Kidney epithelial cell (primary cell): ENCODE measurements at regions not wholly inside any gene's neighbourhood (a gene's known extent, or its start where the extent isn't known, plus 50 kb on each side); places are given as distances from the start of the nearest gene placed in this dataset.

Experiments used
- DNase-seq: peaks from one replicate; pipeline ENCODE4 v3.0.0-alpha.2; 2010; ENCODE audit warnings: low read depth
- H3K27me3 ChIP-seq: 2 replicates; pipeline ENCODE4 v1.6.0; 2011; ENCODE audit warnings: low read length; ENCODE audit not compliant: control insufficient read depth, insufficient read depth
- H3K36me3 ChIP-seq: 2 replicates; pipeline ENCODE4 v1.5.1; 2011; ENCODE audit warnings: low read length; ENCODE audit not compliant: control insufficient read depth, insufficient read depth
- H3K4me3 ChIP-seq: 2 replicates; pipeline ENCODE4 v1.5.1; 2011; ENCODE audit warnings: low read depth, mild to moderate bottlenecking, control low read depth, low read length
- TF ChIP-seq, protein P1 (sequence below): IDR thresholded peaks from 2 replicates; pipeline ENCODE4 v1.5.1; 2011; ENCODE audit warnings: mild to moderate bottlenecking, moderate library complexity, low read length, control low read depth, inconsistent platforms; ENCODE audit not compliant: insufficient read depth, poor library complexity, severe bottlenecking

DNA sequence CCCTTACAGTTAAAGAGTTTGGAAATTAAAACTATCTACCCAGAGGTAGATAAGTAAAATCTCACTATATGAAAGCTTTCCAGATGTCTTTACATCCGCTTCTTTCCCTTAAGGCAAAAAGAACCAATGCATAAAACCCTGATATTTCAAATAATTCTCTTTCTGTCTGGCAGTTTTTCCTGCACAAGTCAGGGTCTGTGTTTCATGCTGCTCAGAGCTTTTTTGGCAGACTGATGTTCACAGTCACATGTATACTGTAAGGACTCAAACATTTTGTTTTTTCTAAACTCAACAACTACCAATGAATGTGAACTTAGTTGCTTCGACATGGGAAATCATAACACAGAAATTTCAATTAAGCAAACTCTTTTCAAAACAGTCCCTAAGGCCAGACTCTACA, 988.4 kb downstream of the EPHA3 start:
- TF ChIP-seq, protein P1, sequence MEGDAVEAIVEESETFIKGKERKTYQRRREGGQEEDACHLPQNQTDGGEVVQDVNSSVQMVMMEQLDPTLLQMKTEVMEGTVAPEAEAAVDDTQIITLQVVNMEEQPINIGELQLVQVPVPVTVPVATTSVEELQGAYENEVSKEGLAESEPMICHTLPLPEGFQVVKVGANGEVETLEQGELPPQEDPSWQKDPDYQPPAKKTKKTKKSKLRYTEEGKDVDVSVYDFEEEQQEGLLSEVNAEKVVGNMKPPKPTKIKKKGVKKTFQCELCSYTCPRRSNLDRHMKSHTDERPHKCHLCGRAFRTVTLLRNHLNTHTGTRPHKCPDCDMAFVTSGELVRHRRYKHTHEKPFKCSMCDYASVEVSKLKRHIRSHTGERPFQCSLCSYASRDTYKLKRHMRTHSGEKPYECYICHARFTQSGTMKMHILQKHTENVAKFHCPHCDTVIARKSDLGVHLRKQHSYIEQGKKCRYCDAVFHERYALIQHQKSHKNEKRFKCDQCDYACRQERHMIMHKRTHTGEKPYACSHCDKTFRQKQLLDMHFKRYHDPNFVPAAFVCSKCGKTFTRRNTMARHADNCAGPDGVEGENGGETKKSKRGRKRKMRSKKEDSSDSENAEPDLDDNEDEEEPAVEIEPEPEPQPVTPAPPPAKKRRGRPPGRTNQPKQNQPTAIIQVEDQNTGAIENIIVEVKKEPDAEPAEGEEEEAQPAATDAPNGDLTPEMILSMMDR: no peak
- no peaks in the 10 kb centered on the region for H3K36me3 ChIP-seq
- DNase-seq: no peak

DNA sequence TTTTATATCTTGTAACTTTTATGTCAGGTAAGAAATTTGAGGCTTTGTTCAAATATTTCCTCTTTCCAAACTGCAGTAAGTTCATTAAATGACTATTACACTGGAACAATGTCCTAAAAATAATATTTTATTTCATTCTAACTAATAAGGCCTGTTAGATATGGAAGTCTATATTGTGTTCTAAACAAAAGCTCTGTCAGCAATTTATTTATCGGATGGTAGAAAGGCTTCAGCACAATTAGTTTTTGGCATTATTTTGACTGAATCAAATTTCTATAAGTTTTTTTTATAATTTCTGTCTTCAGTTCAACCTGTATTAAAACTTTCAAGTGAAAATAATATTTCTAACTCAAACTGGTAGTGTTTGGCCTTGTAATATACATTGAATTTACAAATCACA, 992.1 kb downstream of the EPHA3 start:
- Histone ChIP-seq H3K27me3 (no peaks in the 10 kb centered on the region), H3K4me3 (no peak overlapping the region), H3K36me3 (no peaks in the 10 kb centered on the region)
- TF ChIP-seq, protein P1: no peak
- DNase-seq: no peak

More for the DNA sequence above, 988.4 kb downstream of the EPHA3 start:
- H3K4me3 ChIP-seq: no peak overlapping the region
- H3K27me3 ChIP-seq: no peaks in the 10 kb centered on the region

DNA sequence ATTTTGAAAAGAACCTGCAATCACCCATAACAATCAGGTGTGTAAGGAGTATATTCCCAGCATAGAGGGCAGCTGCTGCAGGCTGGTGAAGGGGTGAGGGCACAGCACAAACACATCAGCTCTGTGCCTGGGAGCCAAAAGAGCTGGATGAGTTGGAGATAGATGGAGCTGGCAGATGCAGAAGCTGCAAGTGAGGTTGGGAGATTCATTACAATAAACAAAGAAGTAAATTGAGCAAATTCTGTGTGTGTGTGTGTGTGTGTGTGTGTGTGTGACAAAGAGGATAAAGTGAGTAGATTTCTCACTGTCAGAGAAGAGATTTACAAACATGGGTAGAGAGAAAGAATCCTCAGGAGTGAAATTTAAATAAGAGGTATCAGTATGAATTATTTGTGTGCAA, 994.7 kb downstream of the EPHA3 start:
- TF ChIP-seq, protein P1: no peak
- Histone ChIP-seq H3K27me3 (no peaks in the 10 kb centered on the region), H3K36me3 (no peaks in the 10 kb centered on the region), H3K4me3 (no peak overlapping the region)
- DNase-seq: no peak

DNA sequence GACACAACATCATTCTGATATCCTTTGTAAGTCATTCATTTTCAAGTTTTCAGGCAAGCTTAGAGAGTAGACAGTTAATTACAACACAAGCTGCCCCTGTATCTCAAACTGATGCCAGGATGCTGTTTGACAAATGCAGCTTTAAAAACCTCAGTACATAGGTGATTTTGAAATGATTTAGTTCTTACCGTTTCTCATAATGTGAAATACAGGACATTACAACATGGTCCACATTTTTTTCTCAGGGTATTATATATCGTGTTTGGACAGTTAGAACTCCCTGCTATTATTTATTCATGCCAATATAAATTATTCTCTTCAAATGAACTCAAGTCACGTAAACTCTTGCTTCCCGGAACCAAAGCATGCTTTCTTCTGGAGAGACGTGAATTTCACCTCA, 1013.9 kb downstream of the EPHA3 start:
- TF ChIP-seq, protein P1: no peak
- DNase-seq: no peak
- Histone ChIP-seq H3K36me3 (no peaks in the 10 kb centered on the region), H3K27me3 (no peaks in the 10 kb centered on the region), H3K4me3 (no peak overlapping the region)

DNA sequence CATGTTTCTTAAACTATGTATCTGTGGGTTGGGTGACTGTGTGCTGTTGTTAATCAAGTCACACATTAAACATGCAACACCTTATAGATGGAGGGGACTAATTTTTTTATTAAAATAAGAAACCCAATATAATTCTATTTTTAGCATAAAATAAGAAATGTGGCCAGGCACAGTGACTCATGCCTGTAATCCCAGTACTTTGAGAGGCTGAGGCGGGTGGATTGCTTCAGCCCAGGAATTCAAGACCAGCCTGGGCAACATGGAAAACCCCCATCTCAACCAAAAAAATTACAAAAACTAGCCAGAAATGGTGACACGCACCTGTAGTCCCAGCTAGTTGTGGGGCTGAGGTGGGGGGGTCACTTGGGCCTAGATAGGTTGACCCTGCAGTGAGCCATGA, 1021.0 kb downstream of the EPHA3 start:
- no peak overlapping the region for H3K4me3 ChIP-seq
- no peaks in the 10 kb centered on the region for H3K36me3 ChIP-seq
- no peak for DNase-seq
- TF ChIP-seq, protein P1: no peak
- no peaks in the 10 kb centered on the region for H3K27me3 ChIP-seq

DNA sequence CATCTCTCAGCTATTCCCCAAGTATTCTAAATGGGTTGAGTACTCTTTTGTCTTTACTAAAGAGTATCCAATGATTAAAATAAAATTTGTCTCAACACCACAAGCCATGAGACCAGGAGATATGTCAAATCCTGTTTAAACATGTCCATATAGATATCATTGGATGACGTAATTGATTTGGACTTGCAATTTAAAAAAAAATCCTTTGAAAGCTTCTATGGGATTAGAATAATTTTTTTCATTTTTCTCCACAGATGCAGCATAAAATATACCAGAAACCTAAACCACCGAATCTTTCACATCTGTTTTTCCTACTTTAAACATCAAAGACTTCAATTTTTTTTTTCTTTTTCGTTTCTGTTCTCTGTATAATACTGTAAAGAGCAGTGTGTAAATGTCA, 1022.3 kb downstream of the EPHA3 start:
- TF ChIP-seq, protein P1: no peak
- DNase-seq: no peak
- Histone ChIP-seq H3K27me3 (no peaks in the 10 kb centered on the region), H3K4me3 (no peak overlapping the region), H3K36me3 (no peaks in the 10 kb centered on the region)
